ENCODE measurements at regions not wholly inside any gene's neighbourhood (a gene's known extent, or its start where the extent isn't known, plus 50 kb on each side); places are given as distances from the start of the nearest gene placed in this dataset.
"Not testable (repeated sequence)": the region's sequence is repeated elsewhere in the genome, so short reads cannot be mapped to it uniquely, and the experiment has no call there.

DNA sequence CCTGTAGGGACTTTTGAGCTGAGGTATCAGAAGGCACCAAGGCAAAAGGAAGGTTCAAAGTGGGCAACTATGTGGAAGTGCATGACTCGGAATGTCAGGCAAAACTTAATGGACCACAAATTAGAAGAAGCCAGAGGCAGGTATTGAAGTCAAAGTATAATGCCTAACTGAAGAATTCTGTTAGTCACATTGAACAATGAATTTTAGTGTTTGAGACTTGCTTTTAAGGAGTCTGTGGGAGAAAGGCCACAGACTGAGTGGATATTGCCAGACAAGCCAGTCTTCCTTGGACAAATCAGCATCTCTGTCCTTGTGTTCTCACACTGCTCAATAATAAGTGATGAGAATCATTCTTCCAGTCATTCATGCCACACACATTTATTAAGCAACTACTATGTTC lies 498.9 kb downstream of the STK39 start:
- DNase-seq (ENCODE audit: low spot score), result no peak

DNA sequence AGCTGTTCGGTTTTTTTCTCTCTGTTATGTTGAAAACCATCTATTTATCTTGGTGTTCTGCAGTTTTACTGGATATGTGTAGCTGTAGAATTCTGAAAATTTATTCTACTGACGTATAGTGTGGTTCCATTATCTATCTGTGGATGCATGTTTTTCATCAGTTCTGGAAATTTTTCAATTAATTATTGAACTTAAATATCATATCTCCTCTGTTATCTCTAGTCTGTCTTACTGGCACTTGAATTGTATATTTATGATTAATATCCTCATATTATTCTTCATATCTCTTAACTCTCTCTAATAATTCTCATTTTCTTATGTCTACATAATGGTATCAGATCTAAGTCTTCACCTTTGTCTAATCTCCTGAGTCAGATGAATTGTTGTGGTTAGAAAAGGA lies 501.7 kb downstream of the STK39 start:
- no peak for DNase-seq (ENCODE audit: low spot score)

DNA sequence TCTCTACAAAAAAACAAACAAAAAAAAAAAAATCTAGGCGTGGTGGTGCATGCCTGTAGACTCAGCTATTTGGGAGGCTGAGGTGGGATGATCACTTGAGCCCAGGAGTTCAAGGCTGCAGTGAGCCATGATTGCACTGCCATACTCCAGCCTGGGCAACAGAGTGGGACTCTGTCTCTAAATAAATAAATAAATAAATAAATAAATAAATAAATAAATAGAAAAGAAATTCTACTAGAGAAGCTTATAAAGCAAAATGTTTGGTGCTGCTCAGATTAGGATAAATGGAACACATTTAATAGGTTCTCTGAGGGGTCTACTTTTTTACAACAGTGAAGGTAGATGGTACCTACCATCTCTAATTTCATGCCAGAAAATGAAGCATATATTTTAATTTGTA lies 507.5 kb downstream of the STK39 start:
- DNase-seq (ENCODE audit: low spot score), result not testable (repeated sequence)

DNA sequence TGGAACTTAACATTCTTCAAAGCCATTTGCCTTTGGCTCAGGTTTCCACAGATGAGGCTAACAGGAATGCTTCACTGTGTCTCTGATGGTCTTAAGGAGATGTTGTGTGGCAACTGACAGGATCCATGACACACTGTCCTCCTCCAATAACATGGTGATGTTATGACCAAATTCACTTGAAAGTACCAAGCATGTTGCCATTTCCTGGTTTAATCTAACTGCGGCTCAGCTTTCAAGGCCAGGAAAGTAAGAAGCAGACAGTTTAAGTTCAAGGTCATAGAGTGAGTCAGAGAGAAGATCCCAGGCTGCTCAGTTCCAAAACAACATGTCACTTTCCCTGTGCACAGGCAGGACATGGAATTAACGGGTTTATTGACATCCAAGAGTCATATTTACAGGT lies 513.6 kb downstream of the STK39 start:
- DNase-seq (ENCODE audit: low spot score), result no peak

DNA sequence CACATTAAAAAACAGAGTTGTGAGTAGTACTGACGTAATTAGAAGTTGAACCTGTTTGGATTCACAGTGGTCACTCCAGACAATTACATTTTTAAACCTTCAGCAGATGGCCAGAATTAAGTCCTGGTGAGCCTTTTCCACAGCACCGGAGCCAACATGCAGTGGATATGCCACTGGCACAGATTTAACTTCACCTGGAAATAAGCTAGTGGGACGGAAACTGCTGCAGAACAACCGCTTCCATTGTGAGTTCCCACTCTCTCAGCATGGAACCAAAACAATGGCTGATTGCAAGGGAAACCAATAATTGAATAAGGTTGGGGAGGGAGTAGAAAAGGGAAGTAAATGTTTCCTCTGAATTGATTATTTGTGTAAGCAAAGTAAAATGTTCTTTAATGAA lies 515.1 kb downstream of the STK39 start:
- no peak for DNase-seq (ENCODE audit: low spot score)

DNA sequence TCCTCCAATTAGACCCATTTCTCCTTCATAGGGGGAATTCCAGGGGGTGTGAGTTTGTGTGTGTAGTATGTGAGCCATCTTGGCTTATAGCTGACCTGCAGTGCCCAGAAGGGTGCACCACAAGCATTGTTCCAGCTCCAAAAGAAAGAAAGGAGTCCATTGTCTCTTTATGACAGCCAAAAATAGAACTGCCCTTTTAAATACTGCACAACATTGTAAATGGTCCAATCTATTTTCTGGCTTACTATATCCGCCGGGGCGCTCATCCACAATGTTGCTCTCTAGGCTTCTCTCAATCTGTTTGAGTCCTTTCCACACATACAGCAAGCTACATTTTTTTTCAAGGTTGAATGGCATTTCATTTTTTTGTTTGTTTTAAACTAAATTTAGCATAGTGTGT lies 517.5 kb downstream of the STK39 start:
- no peak for DNase-seq (ENCODE audit: low spot score)

DNA sequence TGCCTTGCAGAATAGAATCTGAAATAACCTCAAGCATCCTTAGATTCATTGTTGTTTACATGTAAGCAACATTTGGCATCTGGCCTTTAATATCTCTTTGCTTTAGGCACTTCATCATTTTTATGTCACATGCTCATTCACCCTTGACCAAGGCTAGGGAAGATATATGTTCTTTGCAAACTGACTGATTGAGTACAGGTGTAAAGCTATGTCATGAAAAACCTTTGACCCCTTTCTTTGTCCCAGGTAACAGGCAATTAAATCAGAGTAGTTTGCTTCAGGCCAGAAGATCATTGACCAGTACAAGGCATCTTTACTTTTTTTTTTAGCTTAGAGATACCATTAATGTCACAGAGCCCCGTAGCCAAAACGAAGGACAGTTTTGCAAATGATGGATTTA lies 520.6 kb downstream of the STK39 start:
- DNase-seq (ENCODE audit: low spot score), result no peak

DNA sequence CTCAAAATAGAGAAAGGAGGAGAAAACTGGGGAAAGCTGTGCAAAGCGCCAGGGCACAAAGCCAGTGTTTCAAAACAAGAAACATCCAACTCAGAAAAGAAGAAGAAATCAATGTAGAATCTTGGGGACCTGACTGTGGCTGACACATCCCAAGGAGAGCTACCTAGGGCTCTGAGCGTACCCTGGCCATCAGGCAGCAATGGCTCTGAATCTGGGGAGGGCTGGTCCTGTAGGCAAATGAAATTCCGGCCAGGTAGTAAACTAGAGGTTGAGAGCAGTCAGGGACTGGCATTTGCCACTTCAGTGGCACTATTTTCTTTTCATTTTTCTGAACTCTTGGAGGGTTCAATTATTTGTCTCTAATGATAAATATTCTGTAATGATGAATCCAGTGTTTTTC lies 525.8 kb downstream of the STK39 start:
- no peak for DNase-seq (ENCODE audit: low spot score)

DNA sequence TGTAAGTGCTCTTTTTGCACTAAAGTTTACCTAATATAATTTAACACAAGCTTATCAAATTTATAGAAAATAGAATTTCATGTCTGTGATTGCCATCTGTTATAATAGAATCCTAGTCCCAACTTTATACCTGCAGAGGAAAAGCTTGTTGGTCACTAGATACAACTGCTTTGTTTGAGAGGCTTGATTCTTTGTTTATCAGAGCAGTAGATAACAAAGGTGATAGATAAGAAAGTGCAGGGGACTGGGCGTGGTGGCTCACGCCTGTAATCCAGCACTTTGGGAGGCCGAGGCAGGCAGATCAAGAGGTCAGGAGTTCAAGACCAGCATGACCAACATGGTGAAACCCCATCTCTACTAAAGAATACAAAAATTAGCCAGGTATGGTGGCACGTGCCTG lies 528.0 kb downstream of the STK39 start:
- DNase-seq (ENCODE audit: low spot score), result no peak

DNA sequence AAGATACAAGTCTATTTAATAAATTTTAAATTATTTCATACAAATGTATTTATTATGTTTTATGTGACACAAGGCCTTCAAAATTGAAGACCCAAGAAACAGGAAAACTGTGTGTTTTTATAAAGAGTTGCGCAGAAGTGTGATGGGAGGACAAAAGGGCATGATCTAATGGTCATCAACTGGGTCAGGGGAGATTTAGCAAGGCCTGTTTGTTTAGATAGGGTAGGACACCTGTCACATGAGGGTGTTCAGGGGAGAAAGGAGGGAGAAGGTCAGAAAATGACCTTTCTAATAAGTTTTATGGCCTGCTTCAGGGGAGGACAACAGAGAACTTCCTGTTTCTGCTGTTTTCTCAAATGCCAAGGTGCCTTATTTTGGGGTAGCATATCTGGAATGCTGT lies 528.8 kb downstream of the STK39 start:
- no peak for DNase-seq (ENCODE audit: low spot score)

DNA sequence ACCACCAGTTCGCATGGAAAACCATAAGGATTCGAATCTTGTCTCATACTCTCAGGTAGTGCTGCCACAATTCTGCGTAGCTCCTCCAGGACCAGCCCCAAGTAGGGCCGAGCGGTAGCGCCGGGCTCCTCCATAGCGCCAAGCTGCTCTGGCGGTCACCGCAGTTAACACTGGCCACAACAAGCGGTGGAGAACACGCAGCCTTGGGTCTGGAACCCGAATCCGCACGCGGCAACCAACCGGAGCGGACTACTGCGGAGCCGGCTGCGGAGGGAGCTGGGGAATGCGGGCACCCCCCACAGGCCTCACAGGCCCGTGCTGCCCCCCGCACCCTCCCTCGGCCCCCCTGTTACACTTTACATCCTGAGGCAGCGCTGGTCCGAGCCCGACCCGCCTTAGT lies 531.5 kb downstream of the STK39 start:
- DNase-seq (ENCODE audit: low spot score), result no peak

DNA sequence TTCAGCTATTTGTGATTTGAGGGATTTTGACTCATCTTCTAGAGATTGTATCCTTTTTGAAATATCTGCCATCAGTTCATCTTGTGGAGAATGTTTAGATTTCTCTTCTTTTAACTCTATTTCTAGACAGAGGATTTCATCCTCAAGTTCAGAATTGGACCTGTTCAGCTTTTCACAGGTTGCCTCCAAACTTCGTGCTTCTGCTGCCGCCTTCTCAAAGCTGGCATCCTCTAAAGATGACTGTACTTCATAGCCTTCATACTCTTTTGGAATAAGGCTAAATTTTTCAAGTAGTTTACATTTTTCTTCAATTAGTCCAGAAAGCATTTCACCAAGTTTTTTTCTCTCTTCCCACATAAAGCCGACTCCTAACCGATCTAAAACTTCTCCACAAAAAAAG lies 531.9 kb downstream of the STK39 start:
- not testable (repeated sequence) for DNase-seq (ENCODE audit: low spot score)

DNA sequence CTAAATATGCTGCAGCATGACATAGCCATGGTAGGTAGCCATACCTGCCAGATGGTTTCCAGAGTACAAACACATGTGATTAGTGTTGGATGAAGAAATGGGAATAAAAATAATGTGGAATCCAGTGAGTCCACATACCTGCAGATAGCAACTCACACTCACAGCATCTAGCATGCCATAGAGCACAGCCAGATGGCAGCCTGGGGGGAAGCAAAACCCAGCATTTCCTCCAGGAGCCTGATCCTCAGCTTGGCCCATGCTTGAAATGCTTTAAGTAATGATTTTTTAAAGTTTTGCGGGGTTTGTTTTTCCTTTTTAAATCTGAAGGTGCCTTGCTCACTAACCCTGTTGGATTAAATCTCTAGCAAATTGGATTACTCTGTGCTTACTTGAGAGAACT lies 535.1 kb downstream of the STK39 start:
- no peak for DNase-seq (ENCODE audit: low spot score)

DNA sequence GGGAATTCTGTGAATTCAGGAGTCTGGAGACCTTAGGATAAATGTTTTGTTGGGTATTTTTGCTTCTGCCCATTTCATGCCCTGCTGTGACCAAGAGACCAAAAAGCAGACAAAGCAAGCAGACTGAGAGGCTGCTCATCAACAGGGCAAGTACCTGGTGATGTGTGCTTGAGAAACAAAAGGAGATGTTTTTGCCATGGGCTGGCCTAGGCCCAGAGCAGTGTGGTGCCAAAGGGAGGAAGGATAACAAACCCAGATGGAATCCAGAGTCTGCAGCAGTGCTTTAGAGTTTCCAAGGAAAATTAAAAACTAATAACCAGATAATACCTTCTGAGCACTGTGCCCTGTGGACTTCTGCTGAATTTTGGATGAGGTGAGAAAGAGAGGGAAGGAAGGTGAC lies 538.4 kb downstream of the STK39 start:
- DNase-seq (ENCODE audit: low spot score), result no peak

DNA sequence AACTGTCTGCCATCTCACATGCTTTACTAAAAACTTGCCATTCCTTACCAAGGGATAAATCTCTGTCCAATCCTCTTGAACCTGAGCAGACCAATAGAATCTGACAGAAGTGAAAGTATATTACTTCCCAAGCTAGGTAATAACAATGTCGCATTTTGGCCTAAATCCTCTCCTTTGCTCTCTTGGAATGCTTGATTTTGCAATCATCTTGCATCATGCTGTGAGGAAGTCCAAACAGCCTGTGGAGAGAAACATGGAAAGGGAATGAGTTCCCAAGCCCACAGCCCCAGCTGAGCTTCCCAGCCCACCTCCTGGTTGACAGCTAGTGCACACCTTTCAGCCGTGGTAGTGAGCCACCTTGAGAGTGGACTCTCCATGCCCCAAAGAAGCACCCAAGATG lies 540.6 kb downstream of the STK39 start:
- DNase-seq (ENCODE audit: low spot score), result no peak

DNA sequence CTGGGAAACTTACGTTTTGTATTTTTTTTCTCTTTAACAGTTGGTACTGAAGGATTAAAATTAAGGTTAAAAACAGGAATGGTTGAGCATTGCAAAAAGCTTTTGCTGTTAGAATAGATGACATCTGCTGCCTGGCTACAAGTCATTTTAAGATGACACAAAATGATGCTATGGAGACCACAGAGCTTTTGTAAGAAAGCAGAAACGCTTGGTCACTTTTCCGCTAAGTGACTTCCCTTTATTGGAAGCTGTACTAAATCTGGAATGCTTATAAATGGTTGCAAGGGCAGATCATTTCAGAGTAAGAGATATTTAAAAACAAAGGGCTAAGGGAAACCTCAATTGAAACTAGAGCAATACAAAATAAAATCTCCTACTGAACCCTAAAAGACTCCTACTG lies 544.0 kb downstream of the STK39 start:
- DNase-seq (ENCODE audit: low spot score), result no peak

DNA sequence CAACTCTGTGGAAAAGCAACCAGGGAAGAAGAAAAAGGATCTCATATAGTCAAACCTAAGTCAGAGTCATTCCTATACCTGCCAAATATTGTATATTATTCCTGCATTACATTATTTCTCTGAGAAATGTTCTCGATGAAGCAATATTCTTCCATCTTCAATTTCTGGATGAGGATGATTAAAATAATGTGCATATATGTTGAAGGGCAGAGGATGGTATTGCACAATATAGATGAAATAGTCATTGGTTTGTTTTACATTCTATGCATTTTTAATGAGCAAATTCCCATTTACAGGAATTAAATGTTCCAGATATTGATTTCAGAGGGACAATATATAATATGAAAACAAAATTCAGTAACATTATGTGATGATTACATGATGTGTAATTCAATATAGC lies 545.2 kb downstream of the STK39 start:
- DNase-seq (ENCODE audit: low spot score), result no peak

DNA sequence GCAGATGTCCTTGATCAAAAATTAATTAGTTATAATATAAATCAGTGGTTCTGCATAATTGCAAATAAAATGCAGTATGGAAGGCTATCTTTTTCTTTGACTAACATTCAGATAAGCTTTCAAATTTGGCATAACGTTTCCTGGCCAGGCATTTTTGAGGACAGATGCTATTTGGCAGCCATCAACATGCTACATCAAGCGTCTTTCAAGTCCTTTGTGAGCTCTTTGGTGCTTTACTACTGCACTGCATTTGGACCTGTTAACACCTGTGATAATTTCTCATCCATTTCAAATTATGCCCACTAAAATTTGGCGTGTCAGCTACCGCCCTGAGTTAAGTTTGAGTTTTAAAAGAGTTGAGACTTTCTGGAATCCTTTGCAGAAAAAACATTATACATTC lies 545.7 kb downstream of the STK39 start:
- no peak for DNase-seq (ENCODE audit: low spot score)

DNA sequence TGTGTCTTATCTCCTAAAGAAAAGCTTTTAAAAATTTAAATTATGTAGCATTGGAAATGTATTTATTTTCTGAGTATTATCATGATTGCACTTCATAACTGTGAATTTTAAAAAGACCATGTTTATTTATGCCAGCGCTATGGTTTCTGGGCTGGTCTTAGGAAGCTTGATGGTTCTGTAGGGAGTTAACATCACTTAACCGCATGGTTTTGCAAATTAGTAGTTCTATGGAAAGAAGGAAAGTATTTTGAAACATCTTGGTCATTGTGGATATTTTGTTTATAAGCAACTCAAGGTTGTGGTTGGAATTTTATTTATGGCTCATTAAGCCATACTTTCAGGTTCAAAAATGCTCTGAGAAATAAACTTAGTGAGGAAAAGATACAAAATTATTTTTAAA lies 549.4 kb downstream of the STK39 start:
- no peak for DNase-seq (ENCODE audit: low spot score)

DNA sequence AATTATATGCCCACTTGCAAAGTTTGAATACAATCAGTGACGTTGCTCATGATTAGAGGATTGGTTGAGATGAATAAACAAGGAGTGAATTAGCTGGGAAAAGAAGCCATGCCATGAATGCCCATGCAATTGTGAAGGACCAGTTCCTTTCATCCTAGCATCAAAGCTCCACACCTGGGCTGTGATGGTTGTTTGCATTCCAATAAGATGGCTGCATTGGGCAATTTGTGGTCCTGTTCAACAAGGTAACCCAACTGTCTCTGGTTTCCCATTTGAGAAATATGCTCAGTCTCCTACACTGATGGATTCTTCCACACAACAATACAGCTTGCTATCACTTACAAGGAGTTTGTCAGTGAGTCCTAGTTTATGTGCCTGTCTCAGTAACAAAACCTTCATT lies 550.2 kb downstream of the STK39 start:
- DNase-seq (ENCODE audit: low spot score), result no peak

DNA sequence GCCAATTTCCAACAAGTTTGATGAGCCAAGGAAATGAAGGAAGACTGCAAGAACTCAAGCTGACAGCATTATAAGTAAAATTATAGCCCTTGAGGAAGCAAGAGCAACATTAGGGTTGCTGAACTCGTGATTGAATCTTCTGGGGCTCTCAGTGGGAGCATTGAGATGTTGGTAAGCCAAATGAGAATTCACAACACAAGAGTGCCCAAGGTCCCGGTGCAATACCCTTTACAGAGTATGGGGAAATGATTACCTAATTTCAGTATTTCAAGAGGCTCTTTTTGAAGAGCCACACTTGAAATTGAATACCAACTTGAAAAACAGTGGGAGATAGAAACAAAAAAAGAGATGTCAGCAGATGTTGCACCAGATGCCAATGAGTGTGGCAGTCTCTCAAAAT lies 554.5 kb downstream of the STK39 start:
- no peak for DNase-seq (ENCODE audit: low spot score)

DNA sequence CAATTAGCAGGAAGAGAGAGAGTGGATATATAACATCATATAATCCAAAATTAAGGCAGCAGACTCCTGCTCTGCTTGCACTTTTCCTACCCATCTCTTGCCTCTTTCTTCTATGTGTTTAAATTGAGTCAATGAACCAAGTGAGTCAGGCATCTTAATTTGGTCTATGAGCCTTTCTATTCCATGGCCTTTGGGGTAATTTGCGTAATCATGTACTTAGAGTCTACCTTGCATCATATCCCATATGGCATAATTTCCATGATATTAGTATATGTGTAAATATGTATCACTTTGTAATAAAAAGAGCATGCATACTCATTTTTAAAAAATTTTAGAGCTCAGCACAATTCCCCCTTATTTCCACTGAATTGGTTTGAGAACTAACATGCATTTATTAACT lies 555.2 kb downstream of the STK39 start:
- DNase-seq (ENCODE audit: low spot score), result no peak

DNA sequence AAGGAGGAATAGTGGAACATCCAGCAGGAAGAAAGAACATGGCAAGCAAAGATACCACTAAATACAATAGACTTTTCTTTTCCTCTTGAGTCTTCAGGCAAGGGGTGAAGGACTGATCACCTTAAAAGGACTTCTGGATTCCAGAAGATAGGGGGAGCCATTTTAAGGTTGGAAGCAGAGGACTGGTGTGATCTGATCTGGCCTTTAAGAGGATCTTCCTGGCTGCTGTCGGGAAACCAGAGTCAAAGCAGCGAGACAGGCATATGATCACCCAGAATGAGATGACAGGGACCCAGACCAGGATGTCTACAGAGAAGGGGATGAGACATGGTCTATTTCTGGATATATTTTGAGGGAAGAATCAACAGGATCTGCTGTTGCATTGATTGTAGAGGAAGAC lies 558.0 kb downstream of the STK39 start:
- no peak for DNase-seq (ENCODE audit: low spot score)

DNA sequence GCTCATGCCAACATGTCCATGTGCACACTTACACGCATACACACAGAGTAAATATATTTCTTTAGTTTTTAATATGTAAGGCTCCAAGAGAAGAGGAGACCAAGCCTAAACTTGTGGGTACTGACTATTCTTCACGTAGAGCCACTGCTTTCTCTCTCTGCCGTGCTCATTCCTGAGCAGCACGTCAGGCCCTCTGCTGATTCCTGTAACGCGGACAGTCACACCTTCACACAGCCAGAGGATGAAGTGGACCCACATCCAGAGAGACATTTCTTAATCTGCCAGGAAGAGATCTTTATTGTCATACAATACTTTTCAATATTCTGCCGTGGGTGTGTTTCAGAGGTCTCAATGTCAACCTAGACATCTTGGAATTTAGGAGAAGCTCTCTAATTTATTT lies 560.7 kb downstream of the STK39 start:
- no peak for DNase-seq (ENCODE audit: low spot score)

DNA sequence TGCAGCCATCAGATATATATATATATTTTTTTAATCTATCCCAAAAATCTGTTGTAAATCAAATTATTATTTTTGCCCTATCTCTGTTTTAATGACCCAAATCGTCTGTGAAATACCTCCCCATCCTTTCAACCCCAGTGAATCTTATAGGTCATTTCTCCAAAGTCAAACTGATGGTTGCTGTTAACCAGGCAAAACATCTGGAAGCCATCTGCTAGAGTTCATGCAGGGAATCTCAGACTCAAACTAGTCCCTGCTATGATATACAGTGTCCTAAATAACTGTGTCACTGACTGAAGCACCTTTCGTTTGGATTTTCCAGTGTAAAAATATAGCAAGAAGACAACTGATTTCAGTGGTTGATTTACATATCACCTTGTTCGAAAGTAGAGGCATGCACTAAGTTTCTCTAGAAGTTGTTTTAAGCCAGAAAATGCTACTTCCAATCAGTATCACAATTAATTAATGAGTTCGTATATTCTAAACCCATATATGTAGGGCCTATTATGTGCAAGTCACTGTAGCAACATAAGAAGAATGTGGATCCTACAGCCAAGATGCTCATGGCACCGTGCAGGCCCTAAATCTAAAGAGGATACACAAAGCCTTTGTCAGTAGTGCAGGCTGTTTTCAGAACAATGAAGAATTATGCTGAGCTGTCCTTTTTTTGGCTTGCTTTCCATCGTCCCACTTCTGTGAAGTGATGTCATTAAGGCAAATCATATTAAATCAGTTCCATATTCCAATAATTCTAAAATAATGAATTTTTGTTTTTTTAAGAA lies 566.0 kb downstream of the STK39 start:
- DNase-seq (ENCODE audit: low spot score), result no peak

Measured in ecto neural progenitor cell (in vitro differentiated cells).